GM12878 (cell line): ENCODE measurements at regions not wholly inside any gene's neighbourhood (a gene's known extent, or its start where the extent isn't known, plus 50 kb on each side); places are given as distances from the start of the nearest gene placed in this dataset.

ENCODE experiments used
- ATAC-seq: fragments of 200-7000 bp; cut with Tn5 transposase; 3 replicates; pipeline ENCODE4 v1.9.1; 2020; ENCODE audit warnings: mild to moderate bottlenecking, moderate library complexity
- BruUV-seq: library from RNA; stranded (reverse); fragments of 400-500 nt; replicated peaks from 2 replicates; lab custom pipeline; 2021; lab: Mats Ljungman, UMichigan
- CTCF ChIA-PET: fragments of 300-600 bp; sonication (Branson Sonifier 250); formaldehyde crosslinking; extraction: SDS; loops from one replicate; lab custom pipeline; 2021; ENCODE audit warnings: inconsistent platforms; lab: Yijun Ruan, JAX
- POLR2A ChIA-PET: fragments of 350-600 bp; formaldehyde crosslinking; extraction: SDS; loops from one replicate; lab custom pipeline; 2021; ENCODE audit warnings: inconsistent platforms; lab: Charles Lee
- RAD21 ChIA-PET: fragments of 300-600 bp; sonication (Branson Sonifier 250); formaldehyde crosslinking; loops from one replicate; lab custom pipeline; 2023; ENCODE audit warnings: antibody characterized with exemption; ENCODE audit not compliant: unreplicated experiment; lab: Charles Lee
- SMC1A ChIA-PET: fragments of 300-600 bp; sonication (Branson Sonifier 250); formaldehyde crosslinking; loops from one replicate; lab custom pipeline; 2023; ENCODE audit not compliant: unreplicated experiment, uncharacterized antibody; lab: Charles Lee
- DNase-seq: peaks from one replicate; pipeline ENCODE4 v3.0.0-alpha.2; 2011; ENCODE audit warnings: low read depth, low spot score
- FAIRE-seq: peaks from 3 replicates; lab custom pipeline; 2011; peaks lifted over from hg19 to GRCh38; lab: Jason Lieb, UNC
- H2AFZ ChIP-seq: 2 replicates; pipeline ENCODE4 v1.6.0; 2011; ENCODE audit warnings: low read depth, low read length, control low read depth; ENCODE audit not compliant: control insufficient read depth
- H3K27ac ChIP-seq: 2 replicates; pipeline ENCODE4 v1.5.1; 2011; ENCODE audit warnings: control low read depth; ENCODE audit not compliant: control insufficient read depth, insufficient read depth
- H3K27me3 ChIP-seq, 2 experiments: replicated peaks in 1 of 2; 2 replicates each; pipeline versions ENCODE4 v1.6.0 to v1.6.1; 2011; ENCODE audit warnings: low read length in 1 of 2; ENCODE audit not compliant: control insufficient read depth in 2 of 2, insufficient read depth in 2 of 2
- H3K36me3 ChIP-seq, 2 experiments: 2 replicates each; pipeline ENCODE4 v1.5.1; 2011; ENCODE audit warnings: low read length in 1 of 2; ENCODE audit not compliant: control insufficient read depth in 2 of 2, insufficient read depth in 2 of 2
- H3K4me1 ChIP-seq: 2 replicates; pipeline ENCODE4 v1.6.1; 2011; ENCODE audit warnings: mild to moderate bottlenecking, low read length, moderate library complexity, mixed read lengths; ENCODE audit not compliant: control insufficient read depth, insufficient read depth
- H3K4me2 ChIP-seq: 2 replicates; pipeline ENCODE4 v1.6.0; 2011; ENCODE audit warnings: control low read depth; ENCODE audit not compliant: control insufficient read depth, insufficient read depth
- H3K4me3 ChIP-seq: fragments of 200-600 bp; sonication (generic); 2 replicates; pipeline ENCODE4 v1.5.1; 2016
- H3K79me2 ChIP-seq: 2 replicates; pipeline ENCODE4 v1.6.0; 2011; ENCODE audit warnings: low read length; ENCODE audit not compliant: control insufficient read depth, insufficient read depth
- H3K9ac ChIP-seq: 2 replicates; pipeline ENCODE4 v1.8.0; 2011; ENCODE audit warnings: low read length, control low read depth, mixed read lengths; ENCODE audit not compliant: control insufficient read depth, insufficient read depth
- H3K9me3 ChIP-seq: replicated peaks from 3 replicates; pipeline ENCODE4 v1.5.1; 2011; ENCODE audit warnings: mild to moderate bottlenecking, low read length; ENCODE audit not compliant: control insufficient read depth, insufficient read depth
- H4K20me1 ChIP-seq: 2 replicates; pipeline ENCODE4 v1.6.0; 2011; ENCODE audit not compliant: control insufficient read depth, insufficient read depth
- ATF7 ChIP-seq: fragments of 450-650 bp; IDR thresholded peaks from 2 replicates; pipeline ENCODE4 v1.6.1; 2016; ENCODE audit warnings: low read depth, mild to moderate bottlenecking
- CEBPB ChIP-seq, 2 experiments: fragments of 150-350 bp in 1 of 2; IDR thresholded peaks; 2 replicates each; pipeline ENCODE4 v1.6.1; 2012 to 2014; ENCODE audit warnings: low read depth in 2 of 2, low read length in 2 of 2, borderline replicate concordance in 1 of 2, inconsistent platforms in 1 of 2
- CHD2 ChIP-seq: IDR thresholded peaks from 2 replicates; pipeline ENCODE4 v1.6.1; 2011; ENCODE audit warnings: low read depth, low read length, improper control_type of control experiment, borderline replicate concordance
- CHD4 ChIP-seq: fragments of 200-600 bp; sonication (generic); IDR thresholded peaks from 2 replicates; pipeline ENCODE4 v1.6.1; 2016; ENCODE audit warnings: mild to moderate bottlenecking
- EED ChIP-seq: sonication (generic); IDR thresholded peaks from 2 replicates; pipeline ENCODE4 v1.6.1; 2016; ENCODE audit warnings: antibody characterized with exemption, low read depth
- ELK1 ChIP-seq: IDR thresholded peaks from 2 replicates; pipeline ENCODE4 v1.6.1; 2012; ENCODE audit warnings: low read depth, low read length, improper control_type of control experiment
- EP300 ChIP-seq, 2 experiments: fragments of 150-350 bp in 1 of 2; IDR thresholded peaks; 2 replicates each; pipeline ENCODE4 v1.6.1; 2011 to 2012; ENCODE audit warnings: low read depth in 2 of 2, low read length in 2 of 2, borderline replicate concordance in 1 of 2, improper control_type of control experiment in 1 of 2, inconsistent platforms in 1 of 2; ENCODE audit not compliant: control insufficient read depth in 1 of 2
- MXI1 ChIP-seq: fragments of 150-350 bp; IDR thresholded peaks from 2 replicates; pipeline ENCODE4 v1.6.1; 2011; ENCODE audit warnings: low read depth, mild to moderate bottlenecking, inconsistent platforms, low read length, improper control_type of control experiment
- NFYA ChIP-seq: IDR thresholded peaks from 2 replicates; pipeline ENCODE4 v1.6.1; 2011; ENCODE audit warnings: low read depth, mild to moderate bottlenecking, low read length, improper control_type of control experiment, borderline replicate concordance
- NFYB ChIP-seq: IDR thresholded peaks from 2 replicates; pipeline ENCODE4 v1.6.1; 2011; ENCODE audit warnings: low read depth, mild to moderate bottlenecking, low read length, improper control_type of control experiment, moderate library complexity; ENCODE audit not compliant: insufficient read depth
- PBX3 ChIP-seq: IDR thresholded peaks from 2 replicates; pipeline ENCODE4 v1.6.1; 2011; ENCODE audit warnings: mild to moderate bottlenecking, low read depth, low read length, moderate library complexity; ENCODE audit not compliant: insufficient replicate concordance
- POLR2A ChIP-seq: IDR thresholded peaks from 2 replicates; pipeline ENCODE4 v1.6.1; 2011; ENCODE audit warnings: low read depth, mild to moderate bottlenecking, low read length
- POU2F2 ChIP-seq: IDR thresholded peaks from 3 replicates; pipeline ENCODE4 v1.6.1; 2011; ENCODE audit warnings: low read depth, mild to moderate bottlenecking, low read length, borderline replicate concordance
- RAD51 ChIP-seq: fragments of 450-650 bp; IDR thresholded peaks from 2 replicates; pipeline ENCODE4 v1.6.1; 2016; ENCODE audit warnings: moderate library complexity, mild to moderate bottlenecking, inconsistent platforms
- SIX5 ChIP-seq: IDR thresholded peaks from 2 replicates; pipeline ENCODE4 v1.6.1; 2011; ENCODE audit warnings: mild to moderate bottlenecking, low read depth, low read length, moderate library complexity; ENCODE audit not compliant: severe bottlenecking
- SKIL ChIP-seq: fragments of 450-650 bp; IDR thresholded peaks from 2 replicates; pipeline ENCODE4 v1.6.1; 2017; ENCODE audit warnings: mild to moderate bottlenecking, low read depth, inconsistent platforms; ENCODE audit not compliant: poor library complexity, severe bottlenecking
- WGBS: methylation state at CpG from one replicate; pipeline ENCODE4 v1.1.6; 2016; ENCODE audit warnings: low lambda C conversion rate; ENCODE audit not compliant: insufficient replicate concordance, insufficient coverage; ENCODE audit errors: missing lambda C conversion rate; 5-methylcytosine and 5-hydroxymethylcytosine counted together
- in situ Hi-C: fragments of 300-500 bp; cut with MboI; formaldehyde crosslinking; loops from 9 replicates; pipeline ENCODE4 v1.14.3; 2018; ENCODE audit warnings: mixed read lengths
- intact Hi-C: fragments of 100-400 bp; cut with micrococcal nuclease; formaldehyde crosslinking; loops from one replicate; pipeline ENCODE4 v1.14.2; 2022; ENCODE audit not compliant: unreplicated experiment
- TF ChIP-seq, protein P1 (sequence below): IDR thresholded peaks from 2 replicates; pipeline ENCODE4 v1.6.1; 2011; ENCODE audit warnings: borderline replicate concordance, low read depth, mild to moderate bottlenecking, moderate library complexity, low read length; ENCODE audit not compliant: insufficient read depth, poor library complexity, severe bottlenecking
- TF ChIP-seq, protein P2 (sequence below): fragments of 450-650 bp; IDR thresholded peaks from 2 replicates; pipeline ENCODE4 v1.6.1; 2016; ENCODE audit warnings: mild to moderate bottlenecking

- Histone ChIP-seq H3K4me1 (no peaks in the 10 kb centered on the region), H3K4me3 (no peak overlapping the region), H3K4me2 (no peak overlapping the region), H3K9ac (no peak overlapping the region), H3K27ac (no peak overlapping the region), H2AFZ (no peak overlapping the region), H3K27me3 (no peaks in the 10 kb centered on the region), H3K79me2 (no peaks in the 10 kb centered on the region), H3K9me3 (no peaks in the 10 kb centered on the region), H3K36me3 (no peaks in the 10 kb centered on the region), H4K20me1 (no peaks in the 10 kb centered on the region)
- ATAC-seq: no peak
- ChIA-PET SMC1A (no interaction called here), CTCF (interaction anchor here (1.2 kb wide), 1 partner anchor 27 kb away, joined by 3 read pairs; no protein-coding TSS in a partner anchor), POLR2A (no interaction called here), RAD21 (no interaction called here)
- no peak for FAIRE-seq
- 51% methylated on average over 2 of the region's 2 CpGs for WGBS
- no peak for DNase-seq
- BruUV-seq: no TSS peak
- in situ Hi-C loops: no loop called here
- intact Hi-C loops: no loop called here
- no peak for TF ChIP-seq PBX3
- TF ChIP-seq RAD51: no peak
- no peak for TF ChIP-seq NFYB
- TF ChIP-seq EP300 (IDR thresholded peaks at IDR 0.05; ENCODE audit: borderline replicate concordance in 1 of 2, control insufficient read depth in 1 of 2, low read depth in 2 of 2, low read length in 2 of 2): no peak
- no peak for TF ChIP-seq CHD4
- no peak for TF ChIP-seq POLR2A
- no peak for TF ChIP-seq POU2F2
- no peak for TF ChIP-seq CHD2
- TF ChIP-seq EED: no peak
- no peak for TF ChIP-seq SIX5
- no peak for TF ChIP-seq ATF7
- TF ChIP-seq, protein P1, sequence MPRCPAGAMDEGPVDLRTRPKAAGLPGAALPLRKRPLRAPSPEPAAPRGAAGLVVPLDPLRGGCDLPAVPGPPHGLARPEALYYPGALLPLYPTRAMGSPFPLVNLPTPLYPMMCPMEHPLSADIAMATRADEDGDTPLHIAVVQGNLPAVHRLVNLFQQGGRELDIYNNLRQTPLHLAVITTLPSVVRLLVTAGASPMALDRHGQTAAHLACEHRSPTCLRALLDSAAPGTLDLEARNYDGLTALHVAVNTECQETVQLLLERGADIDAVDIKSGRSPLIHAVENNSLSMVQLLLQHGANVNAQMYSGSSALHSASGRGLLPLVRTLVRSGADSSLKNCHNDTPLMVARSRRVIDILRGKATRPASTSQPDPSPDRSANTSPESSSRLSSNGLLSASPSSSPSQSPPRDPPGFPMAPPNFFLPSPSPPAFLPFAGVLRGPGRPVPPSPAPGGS: no peak
- no peak for TF ChIP-seq NFYA
- no peak for TF ChIP-seq CEBPB (IDR thresholded peaks at IDR 0.05; ENCODE audit: borderline replicate concordance in 1 of 2, low read depth in 2 of 2, low read length in 2 of 2)
- TF ChIP-seq, protein P2, sequence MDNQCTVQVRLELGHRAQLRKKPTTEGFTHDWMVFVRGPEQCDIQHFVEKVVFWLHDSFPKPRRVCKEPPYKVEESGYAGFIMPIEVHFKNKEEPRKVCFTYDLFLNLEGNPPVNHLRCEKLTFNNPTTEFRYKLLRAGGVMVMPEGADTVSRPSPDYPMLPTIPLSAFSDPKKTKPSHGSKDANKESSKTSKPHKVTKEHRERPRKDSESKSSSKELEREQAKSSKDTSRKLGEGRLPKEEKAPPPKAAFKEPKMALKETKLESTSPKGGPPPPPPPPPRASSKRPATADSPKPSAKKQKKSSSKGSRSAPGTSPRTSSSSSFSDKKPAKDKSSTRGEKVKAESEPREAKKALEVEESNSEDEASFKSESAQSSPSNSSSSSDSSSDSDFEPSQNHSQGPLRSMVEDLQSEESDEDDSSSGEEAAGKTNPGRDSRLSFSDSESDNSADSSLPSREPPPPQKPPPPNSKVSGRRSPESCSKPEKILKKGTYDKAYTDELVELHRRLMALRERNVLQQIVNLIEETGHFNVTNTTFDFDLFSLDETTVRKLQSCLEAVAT: no peak
- no peak for TF ChIP-seq SKIL
- TF ChIP-seq MXI1: no peak
- TF ChIP-seq ELK1: no peak
Observed at GRCh38 chr4:120304801-120305200, 238.2 kb upstream of the MAD2L1 start.
